ENCODE measurements at regions not wholly inside any gene's neighbourhood (a gene's known extent, or its start where the extent isn't known, plus 50 kb on each side); places are given as distances from the start of the nearest gene placed in this dataset.

- TF ChIP-seq, protein P1, sequence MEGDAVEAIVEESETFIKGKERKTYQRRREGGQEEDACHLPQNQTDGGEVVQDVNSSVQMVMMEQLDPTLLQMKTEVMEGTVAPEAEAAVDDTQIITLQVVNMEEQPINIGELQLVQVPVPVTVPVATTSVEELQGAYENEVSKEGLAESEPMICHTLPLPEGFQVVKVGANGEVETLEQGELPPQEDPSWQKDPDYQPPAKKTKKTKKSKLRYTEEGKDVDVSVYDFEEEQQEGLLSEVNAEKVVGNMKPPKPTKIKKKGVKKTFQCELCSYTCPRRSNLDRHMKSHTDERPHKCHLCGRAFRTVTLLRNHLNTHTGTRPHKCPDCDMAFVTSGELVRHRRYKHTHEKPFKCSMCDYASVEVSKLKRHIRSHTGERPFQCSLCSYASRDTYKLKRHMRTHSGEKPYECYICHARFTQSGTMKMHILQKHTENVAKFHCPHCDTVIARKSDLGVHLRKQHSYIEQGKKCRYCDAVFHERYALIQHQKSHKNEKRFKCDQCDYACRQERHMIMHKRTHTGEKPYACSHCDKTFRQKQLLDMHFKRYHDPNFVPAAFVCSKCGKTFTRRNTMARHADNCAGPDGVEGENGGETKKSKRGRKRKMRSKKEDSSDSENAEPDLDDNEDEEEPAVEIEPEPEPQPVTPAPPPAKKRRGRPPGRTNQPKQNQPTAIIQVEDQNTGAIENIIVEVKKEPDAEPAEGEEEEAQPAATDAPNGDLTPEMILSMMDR (IDR thresholded peaks at IDR 0.05), result no peak
- TF ChIP-seq POLR2A (IDR thresholded peaks at IDR 0.05) (no peak), POLR2AphosphoS5 (IDR thresholded peaks at IDR 0.05) (no peak)
Measured at GRCh38 chr5:108531367-108532128, 149.7 kb upstream of the FBXL17 start.

All from prostate gland (tissue), 2 donors.